T47D (cell line): ENCODE measurements at regions not wholly inside any gene's neighbourhood (a gene's known extent, or its start where the extent isn't known, plus 50 kb on each side); places are given as distances from the start of the nearest gene placed in this dataset.
"Not testable (repeated sequence)": the region's sequence is repeated elsewhere in the genome, so short reads cannot be mapped to it uniquely, and the experiment has no call there.

Source experiments
- DNase-seq, 2 experiments: peaks; one replicate each; pipeline versions ENCODE4 v3.0.0 to v3.0.0-alpha.2; 2011 to 2012; ENCODE audit warnings: low read depth in 1 of 2, low spot score in 1 of 2
- JUND ChIP-seq: IDR thresholded peaks from 2 replicates; pipeline ENCODE4 v1.6.1; 2012; ENCODE audit warnings: low read depth
- in situ Hi-C: cut with HindIII; loops from 2 replicates; pipeline ENCODE4 v1.10.0; 2016; ENCODE audit warnings: low sequenced_read_pairs, low pct_unique_long_range_greater_than_20kb

DNA sequence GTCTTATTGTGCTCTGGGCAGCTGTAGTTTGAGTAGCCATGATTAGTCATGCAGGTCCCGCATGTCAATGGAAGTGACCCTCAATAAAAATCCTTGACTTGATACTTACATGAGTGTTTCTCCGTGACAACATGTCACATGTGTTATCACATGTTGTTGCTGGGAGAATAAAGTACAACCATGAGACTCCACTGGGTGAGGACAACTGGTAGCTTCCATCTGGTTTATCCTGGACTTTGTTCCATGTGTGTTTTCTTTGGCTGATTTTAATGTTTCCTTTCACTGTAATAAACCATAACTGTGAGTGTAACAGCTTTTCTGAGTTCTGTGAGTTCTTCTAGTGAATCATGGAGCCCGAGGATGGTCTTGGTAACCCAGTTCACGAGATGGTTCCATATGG lies 63.1 kb upstream of the NDN start:
- no peak for TF ChIP-seq JUND
- no peak for DNase-seq
- in situ Hi-C loops = no loop called here

DNA sequence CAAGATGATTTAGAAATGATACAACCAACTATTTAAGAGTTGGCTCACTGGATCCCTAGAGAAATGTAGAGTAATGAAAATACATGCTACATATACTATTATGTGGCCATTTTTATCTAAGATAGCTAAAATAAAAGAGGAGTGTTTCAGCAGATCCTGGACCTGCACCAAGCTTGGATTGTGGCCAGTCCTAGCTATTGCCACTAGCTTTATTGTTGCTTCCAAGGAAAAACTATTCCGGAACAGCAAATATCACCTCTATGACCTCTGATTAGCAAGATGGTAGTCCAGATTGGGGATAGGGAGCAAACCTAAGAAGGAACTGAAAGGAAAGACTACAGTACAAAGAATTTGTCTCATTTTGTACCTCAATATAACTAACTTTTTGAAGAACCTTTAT lies 63.7 kb upstream of the NDN start:
- in situ Hi-C loops = no loop called here
- TF ChIP-seq JUND = no peak
- DNase-seq = no peak

DNA sequence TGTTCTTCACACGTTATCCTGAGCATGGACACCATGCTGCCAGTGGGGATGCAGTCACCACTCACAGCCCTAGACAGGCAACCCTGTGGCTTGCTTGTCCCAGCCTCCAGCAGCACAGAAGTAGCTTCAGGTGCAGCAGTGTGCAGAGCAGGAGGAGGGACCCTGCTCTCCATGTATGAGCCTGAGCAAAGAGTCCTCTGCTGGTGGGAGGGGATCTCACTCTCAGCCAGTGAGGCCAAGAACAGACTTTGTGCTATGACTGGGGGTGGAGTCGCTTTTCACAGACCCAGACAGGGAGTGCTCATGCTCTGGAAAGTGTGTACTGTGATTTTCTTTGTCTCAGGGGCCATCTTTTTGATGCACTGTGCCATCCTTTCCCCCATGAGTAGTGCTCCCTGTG lies 66.1 kb upstream of the NDN start:
- in situ Hi-C loops = no loop called here
- DNase-seq = no peak
- TF ChIP-seq JUND = no peak

DNA sequence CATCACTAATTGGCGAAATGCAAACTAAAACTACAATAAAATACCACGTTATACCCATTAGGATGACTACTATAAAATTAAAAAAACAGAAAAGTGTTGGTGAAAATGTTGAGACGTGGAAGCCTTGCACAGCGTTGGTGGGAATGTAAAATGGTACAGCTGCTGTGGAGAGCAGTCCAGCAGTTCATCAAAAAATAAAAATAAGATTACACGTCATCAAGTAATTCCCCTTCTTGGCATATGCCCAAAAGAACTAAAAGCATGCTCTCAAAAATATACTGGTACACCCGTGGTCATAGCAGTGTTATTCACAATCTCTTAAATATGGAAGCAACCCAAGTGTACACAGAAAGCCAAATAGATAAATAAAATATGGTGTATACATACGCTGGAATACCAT lies 71.8 kb upstream of the NDN start:
- no peak for DNase-seq
- in situ Hi-C loops = no loop called here
- no peak for TF ChIP-seq JUND

DNA sequence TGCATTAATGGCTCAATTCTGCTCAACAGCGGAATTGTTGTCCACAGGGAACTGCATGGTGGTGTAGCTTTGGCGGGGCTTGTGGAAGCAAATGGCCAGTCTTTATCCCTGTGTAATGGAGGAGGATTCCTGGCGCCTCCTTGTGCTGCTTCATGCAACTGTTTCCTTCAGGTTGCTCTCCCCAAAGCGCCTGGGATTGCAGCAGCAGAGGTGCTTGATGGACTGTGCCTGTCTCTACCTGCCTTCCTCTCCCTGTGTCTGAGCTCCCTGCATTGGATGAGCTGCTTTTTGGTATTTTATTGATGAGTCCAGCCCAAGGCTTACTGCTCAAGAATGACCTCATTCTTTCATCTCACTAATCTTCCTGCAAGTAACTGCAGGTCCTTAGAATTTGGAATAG lies 72.9 kb upstream of the NDN start:
- in situ Hi-C loops = no loop called here
- no peak for TF ChIP-seq JUND
- peak in 1 of 2 experiments; percentile 20 for DNase-seq

DNA sequence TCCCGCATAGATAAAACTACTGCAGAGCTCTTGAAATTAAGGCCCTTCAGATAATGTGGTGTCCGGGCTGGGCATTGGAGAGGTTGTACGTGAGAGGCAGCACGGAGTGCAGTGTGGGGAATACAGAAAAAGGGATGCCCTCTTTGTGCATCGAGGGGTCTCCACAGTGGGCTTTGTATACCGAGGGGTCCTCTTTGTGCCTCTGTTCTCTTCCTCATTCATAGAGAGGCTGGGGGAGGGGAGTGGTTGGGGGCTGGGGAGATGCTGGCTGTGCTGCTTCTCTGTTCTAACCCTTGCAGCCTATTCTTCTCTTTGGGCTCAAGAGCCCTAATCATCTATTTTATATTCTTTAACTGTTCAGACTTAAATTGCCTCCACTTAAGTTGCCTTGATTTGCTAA lies 74.3 kb upstream of the NDN start:
- DNase-seq = no peak
- TF ChIP-seq JUND = no peak
- in situ Hi-C loops = no loop called here

DNA sequence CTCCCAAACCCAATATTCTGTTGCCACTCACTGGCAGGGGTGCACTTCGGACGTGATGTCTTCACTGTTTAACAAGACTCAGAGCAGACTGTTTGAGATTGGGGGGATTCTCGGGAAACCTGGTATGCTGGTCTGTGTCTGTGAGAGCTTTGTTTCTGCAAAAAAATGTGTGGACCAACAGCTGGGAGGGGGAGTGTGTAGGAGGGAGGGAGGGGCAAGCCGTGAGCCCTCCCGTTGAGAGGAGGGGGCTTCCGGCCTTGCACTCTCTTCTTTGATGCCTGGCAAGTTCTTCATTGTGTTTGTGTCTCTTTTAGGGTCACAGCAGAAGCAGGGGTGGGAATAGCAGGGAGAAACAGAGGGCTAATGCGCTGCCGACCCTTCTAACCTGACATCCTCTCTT lies 74.9 kb upstream of the NDN start:
- DNase-seq = no peak
- no peak for TF ChIP-seq JUND
- in situ Hi-C loops = no loop called here

DNA sequence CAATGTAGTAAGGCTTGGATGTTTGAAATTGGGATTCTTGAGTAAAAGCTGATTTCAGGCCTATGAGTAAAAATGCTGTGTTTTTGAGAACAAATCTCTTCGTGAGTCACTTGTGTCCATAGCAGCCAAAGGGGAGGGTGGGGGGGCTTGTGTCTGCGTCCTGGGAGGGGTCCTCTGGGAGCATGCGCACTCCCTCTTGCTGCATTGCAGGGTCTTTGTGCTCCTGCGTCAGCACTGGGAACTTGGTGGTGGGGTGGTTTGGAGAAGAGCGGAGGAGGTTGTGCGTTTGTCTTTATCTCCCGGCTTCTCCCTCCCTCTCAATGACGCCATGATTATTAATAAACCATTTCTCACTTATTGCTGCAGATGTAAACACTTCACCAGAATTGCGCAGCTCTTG lies 75.9 kb upstream of the NDN start:
- DNase-seq = no peak
- no peak for TF ChIP-seq JUND
- in situ Hi-C loops = no loop called here

DNA sequence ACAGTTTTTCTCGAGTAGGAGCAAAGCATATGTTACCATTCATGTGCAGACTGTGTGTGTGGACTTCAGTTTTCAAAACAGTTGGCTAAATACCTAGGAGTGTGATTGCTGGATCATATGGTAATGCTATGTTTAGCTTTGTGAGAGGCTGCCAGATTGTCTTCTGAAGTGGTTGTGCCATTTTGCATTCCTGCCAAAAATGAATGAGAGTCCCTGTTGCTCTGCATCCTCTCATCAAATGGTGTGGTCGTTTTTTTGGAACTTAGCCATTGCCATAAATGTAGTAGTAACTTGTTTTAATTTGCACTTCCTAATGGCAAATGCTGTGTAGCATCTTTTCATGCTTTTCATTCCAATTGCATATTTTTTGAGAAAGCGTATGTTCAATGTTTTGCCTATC lies 77.2 kb upstream of the NDN start:
- in situ Hi-C loops = no loop called here
- no peak for DNase-seq
- TF ChIP-seq JUND = no peak

DNA sequence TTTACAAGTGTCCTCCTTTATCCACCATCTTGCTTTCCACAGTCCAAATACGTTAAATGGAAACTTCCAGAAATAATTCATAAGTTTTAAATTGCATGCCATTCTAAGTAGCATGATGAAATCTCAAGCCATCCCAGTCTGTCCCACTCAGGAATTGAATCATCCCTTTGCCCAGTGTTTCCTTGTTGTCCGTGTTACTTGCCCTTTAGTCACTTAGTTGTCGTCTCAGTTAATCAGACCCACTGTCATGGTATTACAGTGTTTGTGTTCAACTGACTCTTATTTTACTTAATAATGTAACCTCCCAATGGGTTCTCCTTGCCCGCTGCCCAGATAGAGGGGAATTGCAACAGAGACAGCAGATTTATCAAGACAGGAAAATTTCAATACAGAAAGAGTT lies 77.6 kb upstream of the NDN start:
- in situ Hi-C loops = no loop called here
- no peak for TF ChIP-seq JUND
- DNase-seq = no peak

DNA sequence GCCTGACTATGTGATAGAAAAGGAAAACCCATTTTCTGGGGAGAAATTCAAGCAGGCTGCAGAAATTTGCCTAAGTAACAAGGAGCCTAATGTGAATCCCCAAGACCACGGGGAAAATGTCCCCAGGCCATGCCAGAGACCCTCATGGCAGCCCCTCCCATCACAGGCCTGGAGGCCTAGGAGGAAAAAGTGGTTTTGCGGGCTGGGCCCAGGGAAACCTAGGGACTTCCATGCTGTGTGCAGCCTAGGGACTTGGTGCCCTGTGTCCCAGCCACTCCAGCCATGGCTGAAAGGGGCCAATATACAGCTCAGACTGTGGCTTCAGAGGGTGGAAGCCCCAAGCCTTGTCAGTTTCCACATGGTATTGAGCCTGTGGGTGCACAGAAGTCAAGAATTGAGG lies 79.7 kb upstream of the NDN start:
- in situ Hi-C loops, DNase-seq: not testable (repeated sequence)

DNA sequence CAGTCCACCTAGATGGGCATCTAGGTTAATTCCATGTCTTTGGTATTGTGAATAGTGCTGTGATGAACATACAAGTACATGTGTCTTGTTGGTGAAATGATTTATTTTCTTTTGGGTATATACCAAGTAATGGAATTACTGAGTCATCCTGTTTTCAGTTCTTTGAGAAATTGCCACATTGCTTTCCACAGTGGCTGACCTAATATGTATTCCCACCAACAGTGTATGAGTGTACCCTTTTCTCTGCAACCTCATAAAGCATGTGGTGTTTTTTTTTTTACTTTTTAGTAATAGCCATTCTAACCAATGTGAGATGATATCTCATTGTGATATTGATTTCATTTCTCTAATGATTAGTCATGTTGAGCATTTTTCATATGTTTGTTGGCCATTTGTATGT lies 86.0 kb upstream of the NDN start:
- in situ Hi-C loops = no loop called here
- DNase-seq = no peak
- TF ChIP-seq JUND = no peak

DNA sequence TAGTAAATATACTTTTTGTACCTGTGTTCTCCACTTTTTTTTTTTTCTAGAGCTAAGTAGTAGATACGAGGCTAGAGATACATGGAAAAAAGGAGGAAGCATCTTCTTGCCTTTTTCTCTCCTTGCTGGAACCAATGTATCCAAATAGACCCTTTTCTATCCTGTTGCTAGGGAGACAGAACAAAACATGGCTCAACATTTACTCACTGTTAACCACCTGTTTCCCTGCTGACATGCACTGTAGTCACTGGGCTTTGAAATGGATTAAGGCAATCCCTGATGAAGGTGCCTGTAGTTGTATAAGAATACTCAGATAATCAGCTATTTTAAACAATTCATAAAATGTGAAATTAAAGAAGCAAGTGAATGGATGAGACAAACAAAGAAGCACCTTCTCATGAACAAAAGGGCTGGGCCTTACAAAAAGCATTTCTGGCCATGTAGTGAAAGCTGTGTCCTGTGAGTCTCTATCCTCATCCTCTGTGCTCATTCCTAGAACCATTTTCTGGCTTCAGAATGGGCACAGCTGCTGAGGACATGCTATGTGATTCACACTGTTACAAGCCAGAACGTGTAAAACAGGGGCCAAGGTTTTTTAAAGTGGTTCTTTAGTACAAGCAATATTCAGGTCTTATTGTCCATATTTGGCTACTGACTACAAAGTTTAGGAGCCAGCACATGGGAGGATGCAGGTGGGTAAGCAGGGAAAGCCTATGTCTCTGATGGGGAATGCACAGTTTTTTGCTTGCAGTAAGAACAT lies 100.4 kb upstream of the NDN start:
- DNase-seq = no peak
- in situ Hi-C loops = no loop called here
- no peak for TF ChIP-seq JUND

DNA sequence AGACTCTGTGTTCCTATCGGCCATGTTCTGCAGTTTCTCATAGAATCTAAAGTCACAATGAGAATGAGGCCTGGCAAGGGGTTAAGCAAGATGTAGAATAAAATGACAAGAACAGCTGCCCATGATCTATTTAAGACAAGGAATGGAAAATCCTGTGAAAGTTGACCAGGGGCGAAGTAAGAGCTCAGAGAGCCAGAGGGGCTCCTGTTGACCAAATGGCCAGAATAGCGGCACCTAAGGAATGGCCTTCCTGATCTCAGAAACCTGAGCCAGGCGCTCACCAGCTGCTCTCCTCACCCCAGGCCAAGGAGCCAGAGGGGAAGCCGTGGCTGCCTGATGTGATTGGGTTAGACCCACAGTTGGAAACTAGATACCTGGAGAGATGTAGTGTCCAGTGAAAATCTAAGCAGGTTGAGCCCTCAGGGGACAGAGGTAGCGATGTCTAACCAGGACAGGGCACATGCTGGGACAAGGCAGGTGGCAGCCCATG lies 106.1 kb upstream of the NDN start:
- no peak for TF ChIP-seq JUND
- no peak for DNase-seq
- in situ Hi-C loops = no loop called here
